ENCODE measurements at regions not wholly inside any gene's neighbourhood (a gene's known extent, or its start where the extent isn't known, plus 50 kb on each side); places are given as distances from the start of the nearest gene placed in this dataset.

- TF ChIP-seq, protein P1, sequence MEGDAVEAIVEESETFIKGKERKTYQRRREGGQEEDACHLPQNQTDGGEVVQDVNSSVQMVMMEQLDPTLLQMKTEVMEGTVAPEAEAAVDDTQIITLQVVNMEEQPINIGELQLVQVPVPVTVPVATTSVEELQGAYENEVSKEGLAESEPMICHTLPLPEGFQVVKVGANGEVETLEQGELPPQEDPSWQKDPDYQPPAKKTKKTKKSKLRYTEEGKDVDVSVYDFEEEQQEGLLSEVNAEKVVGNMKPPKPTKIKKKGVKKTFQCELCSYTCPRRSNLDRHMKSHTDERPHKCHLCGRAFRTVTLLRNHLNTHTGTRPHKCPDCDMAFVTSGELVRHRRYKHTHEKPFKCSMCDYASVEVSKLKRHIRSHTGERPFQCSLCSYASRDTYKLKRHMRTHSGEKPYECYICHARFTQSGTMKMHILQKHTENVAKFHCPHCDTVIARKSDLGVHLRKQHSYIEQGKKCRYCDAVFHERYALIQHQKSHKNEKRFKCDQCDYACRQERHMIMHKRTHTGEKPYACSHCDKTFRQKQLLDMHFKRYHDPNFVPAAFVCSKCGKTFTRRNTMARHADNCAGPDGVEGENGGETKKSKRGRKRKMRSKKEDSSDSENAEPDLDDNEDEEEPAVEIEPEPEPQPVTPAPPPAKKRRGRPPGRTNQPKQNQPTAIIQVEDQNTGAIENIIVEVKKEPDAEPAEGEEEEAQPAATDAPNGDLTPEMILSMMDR (IDR thresholded peaks at IDR 0.05), result no peak
- Mint-ChIP-seq H3K4me3 (no peak overlapping the region), H3K9me3 (no peaks in the 10 kb centered on the region), H3K36me3 (ENCODE audit: low read depth) (no peaks in the 10 kb centered on the region), H3K27me3 (ENCODE audit: insufficient read depth) (peaks cover 2% of the 10 kb centered on the region), H3K27ac (no peak overlapping the region), H3K4me1 (ENCODE audit: low read depth) (peaks cover 39% of the 10 kb centered on the region)
- DNase-seq, result no peak
Observed at GRCh38 chr20:23163562-23163961, 77.4 kb upstream of the CD93 start.

DNA sequence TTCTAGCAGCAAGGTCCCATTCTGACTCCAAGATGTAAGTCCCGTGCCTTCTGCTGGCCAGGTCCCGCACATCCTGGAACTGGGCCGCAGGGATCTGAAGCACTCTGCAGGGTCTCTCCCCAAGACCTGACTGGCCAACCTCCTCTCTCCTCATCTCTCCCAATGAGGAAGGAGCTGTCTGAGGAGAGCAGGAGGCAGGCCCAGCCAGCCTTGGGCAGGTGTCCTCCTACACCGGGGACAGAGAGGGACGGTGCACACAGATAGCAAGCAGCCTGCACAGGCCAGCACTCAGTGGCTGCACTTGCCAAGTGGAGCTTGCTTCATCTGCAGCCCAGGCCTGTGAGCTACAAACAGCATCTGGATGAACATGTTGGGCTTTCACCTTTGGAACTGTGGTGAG, 76.8 kb upstream of the CD93 start:
- TF ChIP-seq, protein P1 (IDR thresholded peaks at IDR 0.05), result no peak
- peaks cover 2% of the 10 kb centered on the region for H3K27me3 Mint-ChIP-seq (ENCODE audit: insufficient read depth)
- no peak for DNase-seq
- H3K36me3 Mint-ChIP-seq (ENCODE audit: low read depth), result no peaks in the 10 kb centered on the region
- peaks cover 44% of the 10 kb centered on the region for H3K4me1 Mint-ChIP-seq (ENCODE audit: low read depth)
- H3K9me3 Mint-ChIP-seq, result no peaks in the 10 kb centered on the region
- H3K27ac Mint-ChIP-seq, result no peak overlapping the region
- no peak overlapping the region for H3K4me3 Mint-ChIP-seq

GRCh38 chr20:23161968-23162696, 76.0 kb upstream of the CD93 start:
- Mint-ChIP-seq H3K9me3 (no peaks in the 10 kb centered on the region), H3K27me3 (ENCODE audit: insufficient read depth) (peaks cover 2% of the 10 kb centered on the region), H3K27ac (no peak overlapping the region), H3K4me3 (no peak overlapping the region), H3K36me3 (ENCODE audit: low read depth) (no peaks in the 10 kb centered on the region), H3K4me1 (ENCODE audit: low read depth) (peaks cover 43% of the 10 kb centered on the region)
- TF ChIP-seq, protein P1 (IDR thresholded peaks at IDR 0.05), result no peak
- no peak for DNase-seq

GRCh38 chr20:23161244-23161891, 75.2 kb upstream of the CD93 start:
- H3K9me3 Mint-ChIP-seq, result no peaks in the 10 kb centered on the region
- H3K4me3 Mint-ChIP-seq, result no peak overlapping the region
- TF ChIP-seq, protein P1 (IDR thresholded peaks at IDR 0.05), result no peak
- peak overlapping the region; percentile 52; the same call in 1 of the 2 replicates for H3K27ac Mint-ChIP-seq
- H3K27me3 Mint-ChIP-seq (ENCODE audit: insufficient read depth), result peaks cover 2% of the 10 kb centered on the region
- no peak for DNase-seq
- H3K36me3 Mint-ChIP-seq (ENCODE audit: low read depth), result no peaks in the 10 kb centered on the region
- H3K4me1 Mint-ChIP-seq (ENCODE audit: low read depth), result peaks cover 49% of the 10 kb centered on the region

DNA sequence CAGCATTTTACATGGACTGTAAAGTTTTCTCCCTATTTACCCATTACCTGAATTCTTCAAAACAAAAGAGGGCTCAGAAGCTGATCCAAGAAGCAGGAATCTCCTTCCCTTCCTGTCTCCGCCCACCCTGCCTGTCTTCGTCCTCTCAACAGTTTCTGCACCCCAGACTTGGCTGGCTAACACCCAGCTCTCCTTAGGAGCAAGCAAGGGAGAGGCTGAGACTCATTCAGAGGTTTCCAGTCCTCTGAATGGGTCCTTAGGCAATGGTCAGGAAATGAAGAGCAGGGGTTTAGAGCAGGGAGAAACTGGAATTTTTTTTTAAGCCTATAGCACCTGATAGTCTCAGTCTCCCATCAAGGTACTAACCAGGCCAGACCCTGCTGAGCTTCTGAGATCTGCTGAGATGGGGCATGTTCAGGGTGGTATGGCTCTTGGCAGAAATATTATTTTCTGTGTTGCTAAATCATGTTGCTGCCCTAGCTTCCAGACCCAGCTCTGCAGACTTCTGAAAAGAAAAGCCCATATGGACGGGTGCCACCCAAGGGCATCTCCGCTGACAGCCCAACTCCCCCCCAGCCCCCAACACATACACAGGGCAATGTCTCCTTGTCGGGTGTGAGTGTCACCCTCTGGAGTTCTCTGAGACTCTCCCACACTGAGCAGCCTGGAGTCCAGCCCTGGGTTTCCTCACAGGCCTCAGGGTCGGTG, 74.6 kb upstream of the CD93 start:
- peak overlapping the region; percentile 52 for H3K27ac Mint-ChIP-seq
- peak overlapping the region; percentile 54; the same call in 1 of the 2 replicates for H3K4me3 Mint-ChIP-seq
- no peaks in the 10 kb centered on the region for H3K9me3 Mint-ChIP-seq
- TF ChIP-seq, protein P1 (IDR thresholded peaks at IDR 0.05), result no peak
- H3K36me3 Mint-ChIP-seq (ENCODE audit: low read depth), result no peaks in the 10 kb centered on the region
- peaks cover 2% of the 10 kb centered on the region for H3K27me3 Mint-ChIP-seq (ENCODE audit: insufficient read depth)
- peaks cover 56% of the 10 kb centered on the region for H3K4me1 Mint-ChIP-seq (ENCODE audit: low read depth)
- no peak for DNase-seq
